ENCODE measurements at regions not wholly inside any gene's neighbourhood (a gene's known extent, or its start where the extent isn't known, plus 50 kb on each side); places are given as distances from the start of the nearest gene placed in this dataset.

- TF ChIP-seq CTCF (conservative IDR thresholded peaks at IDR 0.05; ENCODE audit: low read length), result no peak
- no peak for TF ChIP-seq EZH2phosphoT487 (IDR thresholded peaks at IDR 0.05; ENCODE audit: borderline replicate concordance)
Measured at GRCh38 chr17:51401279-51401678, 140.9 kb downstream of the UTP18 start.
